K562 (cell line): ENCODE measurements at regions not wholly inside any gene's neighbourhood (a gene's known extent, or its start where the extent isn't known, plus 50 kb on each side); places are given as distances from the start of the nearest gene placed in this dataset.

Experiments
- ATAC-seq: fragments of 200-7000 bp; cut with Tn5 transposase; 3 replicates; pipeline ENCODE4 v1.9.1; 2020; ENCODE audit warnings: moderate library complexity
- BruUV-seq: library from RNA; stranded (reverse); fragments of 400-500 nt; replicated peaks from 2 replicates; lab custom pipeline; 2021; lab: Mats Ljungman, UMichigan
- CTCF ChIA-PET: fragments of 300-600 bp; formaldehyde crosslinking; extraction: SDS; loops from one replicate; lab custom pipeline; 2021; ENCODE audit warnings: low intra/inter-chr PET ratio; lab: Yijun Ruan, JAX
- POLR2A ChIA-PET: fragments of 300-600, 350-650 bp; sonication (Branson Sonifier 250); formaldehyde crosslinking; extraction: SDS; loops from one replicate; lab custom pipeline; 2021; ENCODE audit warnings: antibody characterized with exemption, inconsistent platforms; lab: Yijun Ruan, JAX
- DNase-seq, 4 experiments: peaks; one replicate each; pipeline versions ENCODE4 v3.0.0 to v3.0.0-alpha.2; 2011 to 2018; ENCODE audit warnings: low spot score in 3 of 4, mixed read lengths in 3 of 4; ENCODE audit errors: extremely low read depth in 1 of 4
- FAIRE-seq: peaks from 2 replicates; lab custom pipeline; 2011; peaks lifted over from hg19 to GRCh38; lab: Jason Lieb, UNC
- H2AFZ ChIP-seq: 2 replicates; pipeline ENCODE4 v1.6.0; 2011; ENCODE audit warnings: low read depth, low read length, control low read depth, inconsistent platforms
- H3K27ac ChIP-seq: fragments of 200-600 bp; 3 replicates; pipeline ENCODE4 v1.8.0; 2011; ENCODE audit warnings: low read depth, mild to moderate bottlenecking, control low read depth, inconsistent platforms, low read length, moderate library complexity, mixed read lengths; ENCODE audit errors: extremely low read depth
- H3K27me3 ChIP-seq, 2 experiments: fragments of 300-600 bp in 1 of 2; 2 replicates in 1 of 2; 3 replicates in 1 of 2; pipeline versions ENCODE4 v1.6.0 to v1.8.0; 2011; ENCODE audit warnings: inconsistent platforms in 2 of 2, low read length in 2 of 2, mild to moderate bottlenecking in 1 of 2, mixed read lengths in 1 of 2, moderate library complexity in 1 of 2; ENCODE audit not compliant: control insufficient read depth in 2 of 2, insufficient read depth in 2 of 2
- H3K36me3 ChIP-seq: fragments of 300-600 bp; 3 replicates; pipeline ENCODE4 v1.8.0; 2011; ENCODE audit warnings: mild to moderate bottlenecking, low read length, inconsistent platforms; ENCODE audit not compliant: control insufficient read depth, insufficient read depth
- H3K4me1 ChIP-seq, 2 experiments: fragments of 200-600 bp in 1 of 2; replicated peaks in 1 of 2; 2 replicates in 1 of 2; 3 replicates in 1 of 2; pipeline versions ENCODE4 v1.5.1 to v1.8.0; 2011; ENCODE audit warnings: inconsistent platforms in 2 of 2, low read length in 2 of 2, mild to moderate bottlenecking in 1 of 2, mixed read lengths in 1 of 2, moderate library complexity in 1 of 2; ENCODE audit not compliant: control insufficient read depth in 2 of 2, insufficient read depth in 2 of 2
- H3K4me2 ChIP-seq: 2 replicates; pipeline ENCODE4 v1.6.1; 2011; ENCODE audit warnings: low read length, control low read depth, inconsistent platforms, mixed read lengths; ENCODE audit not compliant: insufficient read depth
- H3K4me3 ChIP-seq: fragments of 200-600 bp; sonication (generic), shearing (Covaris generic); 2 replicates; pipeline ENCODE4 v1.5.1; 2016; ENCODE audit warnings: control low read depth, inconsistent platforms
- H3K79me2 ChIP-seq: fragments of 200-600 bp; 3 replicates; pipeline ENCODE4 v1.8.0; 2011; ENCODE audit warnings: low read length, inconsistent platforms; ENCODE audit not compliant: control insufficient read depth, insufficient read depth
- H3K9ac ChIP-seq, 2 experiments: 2 replicates each; pipeline versions ENCODE4 v1.6.0 to v1.6.1; 2011; ENCODE audit warnings: low read depth in 2 of 2, low read length in 2 of 2, control low read depth in 1 of 2, inconsistent platforms in 1 of 2, mild to moderate bottlenecking in 1 of 2, mixed read lengths in 1 of 2; ENCODE audit not compliant: insufficient read depth in 1 of 2
- H3K9me1 ChIP-seq: one replicate; pipeline ENCODE4 v1.6.0; 2011; ENCODE audit warnings: inconsistent platforms, mild to moderate bottlenecking, low read length, moderate library complexity; ENCODE audit not compliant: control insufficient read depth, insufficient read depth
- H3K9me3 ChIP-seq: replicated peaks from 2 replicates; pipeline ENCODE4 v1.5.1; 2011; ENCODE audit warnings: low read depth, low read length, inconsistent platforms; ENCODE audit not compliant: control insufficient read depth, insufficient read depth
- H4K20me1 ChIP-seq: replicated peaks from 2 replicates; pipeline ENCODE4 v1.6.1; 2011; ENCODE audit warnings: low read length, inconsistent platforms, mixed read lengths; ENCODE audit not compliant: control insufficient read depth, insufficient read depth
- C11orf30 ChIP-seq: fragments of 450-650 bp; IDR thresholded peaks from 2 replicates; pipeline ENCODE4 v1.6.1; 2016; ENCODE audit warnings: low read depth, mild to moderate bottlenecking
- HOMEZ ChIP-seq: fragments of 250-450 bp; sonication (Bioruptor Pico); IDR thresholded peaks from 2 replicates; pipeline ENCODE4 v1.4.0; 2020; ENCODE audit warnings: mild to moderate bottlenecking, moderate library complexity
- ZKSCAN3 ChIP-seq: fragments of 250-450 bp; sonication (Bioruptor Pico); IDR thresholded peaks from 2 replicates; pipeline ENCODE4 v1.4.0; 2020
- ZNF277 ChIP-seq: fragments of 250-450 bp; sonication (Bioruptor Pico); IDR thresholded peaks from 2 replicates; pipeline ENCODE4 v1.8.0; 2022; ENCODE audit warnings: inconsistent platforms, mild to moderate bottlenecking, moderate library complexity, borderline replicate concordance
- ZNF316 ChIP-seq: fragments of 450-650 bp; IDR thresholded peaks from 2 replicates; pipeline ENCODE4 v1.6.1; 2016
- WGBS: fragments of 100-300 bp; shearing (Covaris generic); methylation state at CpG from one replicate; pipeline ENCODE4 v1.1.6; 2016; ENCODE audit warnings: low coverage, mixed read lengths; ENCODE audit not compliant: insufficient coverage; ENCODE audit errors: missing lambda C conversion rate; 5-methylcytosine and 5-hydroxymethylcytosine counted together
- in situ Hi-C: fragments of 300-500 bp; cut with MboI; formaldehyde crosslinking; loops from 4 replicates; pipeline ENCODE4 v1.15.0; 2018; ENCODE audit warnings: inconsistent platforms, mixed read lengths
- intact Hi-C: fragments of 100-400 bp; cut with micrococcal nuclease; formaldehyde crosslinking; loops from 2 replicates; pipeline ENCODE4 v1.14.2; 2022

GRCh38 chr5:67824852-67825251, 390.7 kb upstream of the PIK3R1 start:
- CTCF ChIA-PET = no interaction called here
- ATAC-seq (no peak), DNase-seq (no peak), FAIRE-seq (no peak)
- no peaks in the 10 kb centered on the region for H3K4me1 ChIP-seq
- no peaks in the 10 kb centered on the region for H3K9me1 ChIP-seq
- TF ChIP-seq ZKSCAN3 (CRISPR knock-in tag) (no peak), HOMEZ (CRISPR knock-in tag) (no peak), ZNF277 (CRISPR knock-in tag) (no peak), C11orf30 (0 out of 2 replicates have a peak, but pooled peaks have one; percentile 10), ZNF316 (peak; percentile 42; the same call in 1 of the 2 replicates)
- no peaks in the 10 kb centered on the region; a peak in 1 of 5 replicates for H3K27me3 ChIP-seq
- no peak overlapping the region for H2AFZ ChIP-seq
- H3K9me3 ChIP-seq = no peaks in the 10 kb centered on the region
- 0% methylated on average over 3 of the region's 3 CpGs for WGBS
- BruUV-seq = no TSS peak
- in situ Hi-C loops (no loop called here), intact Hi-C loops (no loop called here)
- H3K4me2 ChIP-seq = no peak overlapping the region
- H3K4me3 ChIP-seq = no peak overlapping the region
- H3K27ac ChIP-seq = no peak overlapping the region
- H3K36me3 ChIP-seq = no peaks in the 10 kb centered on the region
- POLR2A ChIA-PET = no interaction called here
- H3K79me2 ChIP-seq = no peaks in the 10 kb centered on the region
- H4K20me1 ChIP-seq = no peaks in the 10 kb centered on the region
- H3K9ac ChIP-seq = no peak overlapping the region
